ENCODE measurements at regions not wholly inside any gene's neighbourhood (a gene's known extent, or its start where the extent isn't known, plus 50 kb on each side); places are given as distances from the start of the nearest gene placed in this dataset.

DNA sequence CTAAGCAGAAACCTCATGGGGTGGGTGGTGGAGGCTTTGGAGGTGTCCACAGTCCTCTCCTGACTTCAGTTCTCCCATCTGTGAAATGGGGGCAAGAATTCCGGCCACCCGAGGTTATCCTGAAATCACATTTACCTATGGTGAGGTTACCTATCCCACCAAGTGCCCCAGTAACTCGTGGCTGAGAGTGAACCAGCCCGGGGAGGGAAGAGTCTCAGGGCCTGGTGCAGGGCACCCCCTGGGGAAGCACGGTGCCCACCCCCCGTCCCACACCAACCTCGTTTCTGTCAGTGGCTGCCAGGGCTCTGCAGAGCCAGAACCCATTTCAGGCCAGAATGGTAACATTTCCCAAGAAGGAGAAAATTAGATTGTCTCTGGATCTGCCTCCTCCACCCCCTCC is 83.7 kb upstream of the VSTM2B start:
- DNase-seq (ENCODE audit: insufficient read length, low spot score, missing footprints) = peak; percentile 52
- no peak overlapping the region for H2AFZ ChIP-seq (ENCODE audit: low read length)
- no peaks in the 10 kb centered on the region for H3K36me3 ChIP-seq (ENCODE audit: insufficient read depth, low read length)
- no peaks in the 10 kb centered on the region for H3K79me2 ChIP-seq (ENCODE audit: insufficient read depth, low read length)
- no peak overlapping the region for H3K4me2 ChIP-seq (ENCODE audit: insufficient read depth, low read length)
- H3K4me3 ChIP-seq (ENCODE audit: insufficient read depth, low read length) = no peak overlapping the region
- H3K9me3 ChIP-seq (ENCODE audit: low read depth, low read length) = no peaks in the 10 kb centered on the region
- H3K27me3 ChIP-seq (ENCODE audit: insufficient read depth, low read length) = no peaks in the 10 kb centered on the region
- H3K27ac ChIP-seq (ENCODE audit: low read depth, low read length) = no peak overlapping the region
- TF ChIP-seq, protein P1, sequence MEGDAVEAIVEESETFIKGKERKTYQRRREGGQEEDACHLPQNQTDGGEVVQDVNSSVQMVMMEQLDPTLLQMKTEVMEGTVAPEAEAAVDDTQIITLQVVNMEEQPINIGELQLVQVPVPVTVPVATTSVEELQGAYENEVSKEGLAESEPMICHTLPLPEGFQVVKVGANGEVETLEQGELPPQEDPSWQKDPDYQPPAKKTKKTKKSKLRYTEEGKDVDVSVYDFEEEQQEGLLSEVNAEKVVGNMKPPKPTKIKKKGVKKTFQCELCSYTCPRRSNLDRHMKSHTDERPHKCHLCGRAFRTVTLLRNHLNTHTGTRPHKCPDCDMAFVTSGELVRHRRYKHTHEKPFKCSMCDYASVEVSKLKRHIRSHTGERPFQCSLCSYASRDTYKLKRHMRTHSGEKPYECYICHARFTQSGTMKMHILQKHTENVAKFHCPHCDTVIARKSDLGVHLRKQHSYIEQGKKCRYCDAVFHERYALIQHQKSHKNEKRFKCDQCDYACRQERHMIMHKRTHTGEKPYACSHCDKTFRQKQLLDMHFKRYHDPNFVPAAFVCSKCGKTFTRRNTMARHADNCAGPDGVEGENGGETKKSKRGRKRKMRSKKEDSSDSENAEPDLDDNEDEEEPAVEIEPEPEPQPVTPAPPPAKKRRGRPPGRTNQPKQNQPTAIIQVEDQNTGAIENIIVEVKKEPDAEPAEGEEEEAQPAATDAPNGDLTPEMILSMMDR (IDR thresholded peaks at IDR 0.05; ENCODE audit: extremely low read depth, low read depth, low read length) = no peak
- no peaks in the 10 kb centered on the region for H3K4me1 ChIP-seq (ENCODE audit: insufficient read depth, low read length)
- H4K20me1 ChIP-seq (ENCODE audit: insufficient read depth, low read length) = no peaks in the 10 kb centered on the region

DNA sequence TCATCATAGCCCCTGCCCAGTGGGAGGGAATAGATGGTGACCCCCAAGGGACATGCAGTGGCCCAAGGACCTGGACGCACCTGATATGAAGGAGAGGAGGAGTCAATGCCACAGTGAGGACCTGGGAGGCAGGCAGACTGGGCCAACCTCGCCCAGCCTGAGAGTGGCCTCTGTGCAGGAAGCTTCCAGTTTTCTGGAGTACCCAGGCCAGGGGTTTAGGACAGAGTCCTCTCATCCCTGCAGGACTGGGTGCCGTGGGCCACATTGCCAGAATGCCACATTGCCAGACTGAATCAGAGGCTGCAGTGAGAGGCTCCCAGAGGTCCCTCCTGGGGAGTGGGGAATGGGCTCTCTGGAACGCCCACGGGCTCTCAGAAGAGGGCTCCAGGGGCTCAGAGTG is 82.9 kb upstream of the VSTM2B start:
- H3K79me2 ChIP-seq (ENCODE audit: insufficient read depth, low read length) = no peaks in the 10 kb centered on the region
- H3K9me3 ChIP-seq (ENCODE audit: low read depth, low read length) = no peaks in the 10 kb centered on the region
- H3K4me1 ChIP-seq (ENCODE audit: insufficient read depth, low read length) = no peaks in the 10 kb centered on the region
- H3K4me3 ChIP-seq (ENCODE audit: insufficient read depth, low read length) = no peak overlapping the region
- TF ChIP-seq, protein P1 (IDR thresholded peaks at IDR 0.05; ENCODE audit: extremely low read depth, low read depth, low read length) = no peak
- no peak for DNase-seq (ENCODE audit: insufficient read length, low spot score, missing footprints)
- no peaks in the 10 kb centered on the region for H3K27me3 ChIP-seq (ENCODE audit: insufficient read depth, low read length)
- H2AFZ ChIP-seq (ENCODE audit: low read length) = no peak overlapping the region
- no peaks in the 10 kb centered on the region for H4K20me1 ChIP-seq (ENCODE audit: insufficient read depth, low read length)
- no peak overlapping the region for H3K4me2 ChIP-seq (ENCODE audit: insufficient read depth, low read length)
- H3K36me3 ChIP-seq (ENCODE audit: insufficient read depth, low read length) = no peaks in the 10 kb centered on the region
- no peak overlapping the region for H3K27ac ChIP-seq (ENCODE audit: low read depth, low read length)

DNA sequence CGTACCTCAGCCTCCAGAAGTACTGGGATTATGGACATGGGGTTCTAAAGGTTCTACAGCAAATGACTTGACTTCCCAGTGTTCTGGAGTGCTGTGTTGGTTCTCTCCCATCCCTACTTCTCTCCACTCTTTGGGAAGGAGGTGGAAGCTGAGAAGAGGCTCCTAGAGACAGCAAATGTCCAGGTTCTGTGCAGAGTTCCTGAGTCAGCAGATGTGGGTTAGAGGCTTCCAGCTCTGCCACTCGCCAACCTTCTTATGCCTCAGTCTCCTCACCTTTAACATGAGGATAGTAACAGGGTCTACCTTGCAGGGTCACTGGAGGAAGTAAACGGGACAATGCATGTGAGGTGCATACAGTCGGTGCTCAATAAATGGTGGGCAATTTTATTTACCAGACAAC is 80.5 kb upstream of the VSTM2B start:
- no peak overlapping the region for H3K4me2 ChIP-seq (ENCODE audit: insufficient read depth, low read length)
- no peak overlapping the region for H3K27ac ChIP-seq (ENCODE audit: low read depth, low read length)
- H2AFZ ChIP-seq (ENCODE audit: low read length) = no peak overlapping the region
- no peak overlapping the region for H3K4me3 ChIP-seq (ENCODE audit: insufficient read depth, low read length)
- TF ChIP-seq, protein P1 (IDR thresholded peaks at IDR 0.05; ENCODE audit: extremely low read depth, low read depth, low read length) = no peak
- no peaks in the 10 kb centered on the region for H3K4me1 ChIP-seq (ENCODE audit: insufficient read depth, low read length)
- H4K20me1 ChIP-seq (ENCODE audit: insufficient read depth, low read length) = no peaks in the 10 kb centered on the region
- no peaks in the 10 kb centered on the region for H3K9me3 ChIP-seq (ENCODE audit: low read depth, low read length)
- H3K36me3 ChIP-seq (ENCODE audit: insufficient read depth, low read length) = no peaks in the 10 kb centered on the region
- H3K27me3 ChIP-seq (ENCODE audit: insufficient read depth, low read length) = no peaks in the 10 kb centered on the region
- H3K79me2 ChIP-seq (ENCODE audit: insufficient read depth, low read length) = no peaks in the 10 kb centered on the region
- no peak for DNase-seq (ENCODE audit: insufficient read length, low spot score, missing footprints)

DNA sequence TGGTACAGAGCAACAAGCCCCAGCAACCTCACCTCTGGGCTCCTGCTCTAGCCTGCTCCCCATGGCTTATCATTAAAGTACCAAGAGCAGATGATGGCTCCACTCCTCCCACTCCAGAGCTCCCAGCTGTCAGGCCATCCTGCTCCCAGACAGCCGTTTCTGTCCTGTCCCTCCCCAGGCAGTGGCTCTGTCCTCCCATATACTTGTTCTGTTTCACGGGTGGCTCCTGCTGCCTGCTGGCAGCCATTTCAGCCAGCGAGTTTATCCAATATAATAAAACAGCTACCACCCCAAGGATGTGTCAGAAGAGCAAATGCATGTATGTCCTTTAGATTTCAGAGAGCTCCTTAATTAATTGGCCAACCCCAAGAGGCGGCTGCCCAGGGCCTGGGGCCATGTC is 79.4 kb upstream of the VSTM2B start:
- no peaks in the 10 kb centered on the region for H3K79me2 ChIP-seq (ENCODE audit: insufficient read depth, low read length)
- no peak overlapping the region for H3K27ac ChIP-seq (ENCODE audit: low read depth, low read length)
- no peaks in the 10 kb centered on the region for H3K36me3 ChIP-seq (ENCODE audit: insufficient read depth, low read length)
- H4K20me1 ChIP-seq (ENCODE audit: insufficient read depth, low read length) = no peaks in the 10 kb centered on the region
- TF ChIP-seq, protein P1 (IDR thresholded peaks at IDR 0.05; ENCODE audit: extremely low read depth, low read depth, low read length) = no peak
- no peaks in the 10 kb centered on the region for H3K27me3 ChIP-seq (ENCODE audit: insufficient read depth, low read length)
- no peak overlapping the region for H3K4me2 ChIP-seq (ENCODE audit: insufficient read depth, low read length)
- no peak overlapping the region for H2AFZ ChIP-seq (ENCODE audit: low read length)
- DNase-seq (ENCODE audit: insufficient read length, low spot score, missing footprints) = no peak
- no peaks in the 10 kb centered on the region for H3K4me1 ChIP-seq (ENCODE audit: insufficient read depth, low read length)
- no peaks in the 10 kb centered on the region for H3K9me3 ChIP-seq (ENCODE audit: low read depth, low read length)
- H3K4me3 ChIP-seq (ENCODE audit: insufficient read depth, low read length) = no peak overlapping the region
